ENCODE measurements at regions not wholly inside any gene's neighbourhood (a gene's known extent, or its start where the extent isn't known, plus 50 kb on each side); places are given as distances from the start of the nearest gene placed in this dataset.

GRCh38 chr5:68932830-68933434, 160.9 kb upstream of the SLC30A5 start:
- ATAC-seq (no peak), DNase-seq (no peak)
- no peak overlapping the region for H3K4me3 ChIP-seq
- no peak overlapping the region for H3K27ac ChIP-seq
- peaks cover 6% of the 10 kb centered on the region for H3K9me3 ChIP-seq
- no peaks in the 10 kb centered on the region for H3K36me3 ChIP-seq
- TF ChIP-seq CTCF (IDR thresholded peaks at IDR 0.05): no peak
- intact Hi-C loops (cut with DNase I): no loop called here
- no peaks in the 10 kb centered on the region for H3K27me3 ChIP-seq (ENCODE audit: low read depth)
- H3K4me1 ChIP-seq: no peaks in the 10 kb centered on the region

GRCh38 chr5:68942169-68942568, 151.6 kb upstream of the SLC30A5 start:
- no peak for ATAC-seq
- no peaks in the 10 kb centered on the region for H3K27me3 ChIP-seq (ENCODE audit: low read depth)
- no peaks in the 10 kb centered on the region for H3K9me3 ChIP-seq
- H3K27ac ChIP-seq: no peak overlapping the region
- H3K36me3 ChIP-seq: no peaks in the 10 kb centered on the region
- no peak for DNase-seq
- H3K4me1 ChIP-seq: no peaks in the 10 kb centered on the region
- TF ChIP-seq CTCF (IDR thresholded peaks at IDR 0.05): no peak
- intact Hi-C loops (cut with DNase I): no loop called here
- H3K4me3 ChIP-seq: no peak overlapping the region

- Histone ChIP-seq H3K36me3 (no peaks in the 10 kb centered on the region), H3K27ac (no peak overlapping the region), H3K4me3 (no peak overlapping the region), H3K27me3 (ENCODE audit: low read depth) (no peaks in the 10 kb centered on the region), H3K4me1 (peaks cover 7% of the 10 kb centered on the region), H3K9me3 (no peaks in the 10 kb centered on the region)
- ATAC-seq: no peak
- intact Hi-C loops (cut with DNase I): no loop called here
- no peak for TF ChIP-seq CTCF (IDR thresholded peaks at IDR 0.05)
- no peak for DNase-seq
Observed at GRCh38 chr5:68946728-68947127, 147.1 kb upstream of the SLC30A5 start.

GRCh38 chr5:68947986-68948385, 145.8 kb upstream of the SLC30A5 start:
- H3K4me3 ChIP-seq: no peak overlapping the region
- DNase-seq: no peak
- H3K27ac ChIP-seq: no peak overlapping the region
- H3K27me3 ChIP-seq (ENCODE audit: low read depth): no peaks in the 10 kb centered on the region
- ATAC-seq: no peak
- H3K4me1 ChIP-seq: peaks cover 7% of the 10 kb centered on the region
- no peaks in the 10 kb centered on the region for H3K36me3 ChIP-seq
- no peaks in the 10 kb centered on the region for H3K9me3 ChIP-seq
- no peak for TF ChIP-seq CTCF (IDR thresholded peaks at IDR 0.05)
- intact Hi-C loops (cut with DNase I): no loop called here

- ATAC-seq (no peak), DNase-seq (no peak)
- intact Hi-C loops (cut with DNase I): no loop called here
- Histone ChIP-seq H3K27ac (no peak overlapping the region), H3K27me3 (ENCODE audit: low read depth) (no peaks in the 10 kb centered on the region), H3K4me1 (peaks cover 7% of the 10 kb centered on the region), H3K9me3 (no peaks in the 10 kb centered on the region), H3K36me3 (no peaks in the 10 kb centered on the region), H3K4me3 (no peak overlapping the region)
- no peak for TF ChIP-seq CTCF (IDR thresholded peaks at IDR 0.05)
Observed at GRCh38 chr5:68949256-68949655, 144.6 kb upstream of the SLC30A5 start.

- DNase-seq: no peak
- H3K27me3 ChIP-seq (ENCODE audit: low read depth): no peaks in the 10 kb centered on the region
- peaks cover 7% of the 10 kb centered on the region for H3K4me1 ChIP-seq
- no peak overlapping the region for H3K4me3 ChIP-seq
- no peak for ATAC-seq
- intact Hi-C loops (cut with DNase I): no loop called here
- H3K36me3 ChIP-seq: no peaks in the 10 kb centered on the region
- H3K27ac ChIP-seq: no peak overlapping the region
- no peak for TF ChIP-seq CTCF (IDR thresholded peaks at IDR 0.05)
- no peaks in the 10 kb centered on the region for H3K9me3 ChIP-seq
Observed at GRCh38 chr5:68949711-68950110, 144.1 kb upstream of the SLC30A5 start.

Data from lower lobe of right lung (tissue), 2 donors.